ENCODE measurements at regions not wholly inside any gene's neighbourhood (a gene's known extent, or its start where the extent isn't known, plus 50 kb on each side); places are given as distances from the start of the nearest gene placed in this dataset.

GRCh38 chr2:205937211-205937610 lies 148.8 kb downstream of the INO80D start:
- DNase-seq = no peak

- no peak for DNase-seq
Observed at GRCh38 chr2:205936446-205936845, 149.5 kb downstream of the INO80D start.

GRCh38 chr2:205934443-205934842 lies 151.5 kb downstream of the INO80D start:
- DNase-seq = no peak

- no peak for DNase-seq
Observed at GRCh38 chr2:205932861-205933260, 153.1 kb downstream of the INO80D start.

GRCh38 chr2:205931388-205931787 lies 154.6 kb downstream of the INO80D start:
- no peak for DNase-seq

GRCh38 chr2:205930209-205930608 lies 155.8 kb downstream of the INO80D start:
- no peak for DNase-seq

GRCh38 chr2:205929246-205929942 lies 156.6 kb downstream of the INO80D start:
- no peak for DNase-seq

GRCh38 chr2:205925373-205926337 lies 160.3 kb downstream of the INO80D start:
- peak; percentile 26 to 55 (median 52) for DNase-seq

GRCh38 chr2:205924676-205925075 lies 161.3 kb downstream of the INO80D start:
- DNase-seq = no peak

- DNase-seq = no peak
Observed at GRCh38 chr2:205915130-205915524, 170.8 kb downstream of the INO80D start.

GRCh38 chr2:205914213-205915129 lies 171.5 kb downstream of the INO80D start:
- DNase-seq = no peak

GRCh38 chr2:205913668-205914067 lies 172.3 kb downstream of the INO80D start:
- no peak for DNase-seq

GRCh38 chr2:205911306-205911705 lies 174.7 kb downstream of the INO80D start:
- DNase-seq = no peak

- DNase-seq = no peak
Observed at GRCh38 chr2:205909184-205909572, 176.8 kb downstream of the INO80D start.

GRCh38 chr2:205908212-205909183 lies 177.5 kb downstream of the INO80D start:
- DNase-seq = no peak

- no peak for DNase-seq
Observed at GRCh38 chr2:205906419-205906818, 179.6 kb downstream of the INO80D start.

GRCh38 chr2:205905576-205905975 lies 180.4 kb downstream of the INO80D start:
- no peak for DNase-seq

GRCh38 chr2:205904873-205905272 lies 181.1 kb downstream of the INO80D start:
- DNase-seq = no peak

GRCh38 chr2:205903549-205904129 lies 182.3 kb downstream of the INO80D start:
- DNase-seq = no peak

- DNase-seq = no peak
Observed at GRCh38 chr2:205902900-205903237, 183.1 kb downstream of the INO80D start.

Measured in T-helper 1 cell (primary cell).